ENCODE measurements at regions not wholly inside any gene's neighbourhood (a gene's known extent, or its start where the extent isn't known, plus 50 kb on each side); places are given as distances from the start of the nearest gene placed in this dataset.
"Not testable (repeated sequence)": the region's sequence is repeated elsewhere in the genome, so short reads cannot be mapped to it uniquely, and the experiment has no call there.

DNA sequence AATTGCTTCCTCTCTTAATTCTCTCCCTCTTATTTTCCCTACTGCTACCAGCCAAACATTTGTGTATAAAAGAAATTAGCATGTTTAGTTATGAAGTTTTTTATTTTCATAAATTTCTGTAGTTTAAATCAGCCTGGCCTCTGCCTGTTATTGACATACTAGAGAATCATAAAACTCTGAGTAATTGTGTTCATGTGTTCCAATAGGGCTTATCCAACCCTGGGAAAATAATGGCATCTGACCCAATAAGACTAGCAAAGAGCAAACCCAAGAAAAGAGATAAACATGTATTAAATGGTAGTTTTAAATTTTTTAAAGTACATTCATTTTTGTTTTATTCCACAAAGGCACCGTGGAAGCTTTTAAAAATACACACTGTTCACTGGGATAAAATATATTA lies 404.3 kb downstream of the HLX start:
- Mint-ChIP-seq H3K4me1 (ENCODE audit: unreplicated experiment) (no peaks in the 10 kb centered on the region), H3K27me3 (ENCODE audit: unreplicated experiment) (no peaks in the 10 kb centered on the region), H3K27ac (ENCODE audit: unreplicated experiment) (no peak overlapping the region), H3K9me3 (ENCODE audit: unreplicated experiment) (no peaks in the 10 kb centered on the region), H3K4me3 (ENCODE audit: unreplicated experiment) (no peak overlapping the region), H3K36me3 (ENCODE audit: low read depth, unreplicated experiment) (no peaks in the 10 kb centered on the region)
- no peak for TF ChIP-seq CTCF (IDR thresholded peaks at IDR 0.05; ENCODE audit: unreplicated experiment)
- DNase-seq (ENCODE audit: low spot score), result no peak

- no peaks in the 10 kb centered on the region for H3K9me3 Mint-ChIP-seq (ENCODE audit: unreplicated experiment)
Measured at GRCh38 chr1:221284028-221284427, 404.8 kb downstream of the HLX start.

GRCh38 chr1:221284991-221285390 lies 405.7 kb downstream of the HLX start:
- H3K4me1 Mint-ChIP-seq (ENCODE audit: unreplicated experiment); H3K27ac Mint-ChIP-seq (ENCODE audit: unreplicated experiment); H3K9me3 Mint-ChIP-seq (ENCODE audit: unreplicated experiment); H3K27me3 Mint-ChIP-seq (ENCODE audit: unreplicated experiment); DNase-seq (ENCODE audit: low spot score); H3K36me3 Mint-ChIP-seq (ENCODE audit: low read depth, unreplicated experiment); H3K4me3 Mint-ChIP-seq (ENCODE audit: unreplicated experiment): not testable (repeated sequence)

More at GRCh38 chr1:221284028-221284427, 404.8 kb downstream of the HLX start:
- no peaks in the 10 kb centered on the region for H3K36me3 Mint-ChIP-seq (ENCODE audit: low read depth, unreplicated experiment)
- no peak for DNase-seq (ENCODE audit: low spot score)
- H3K4me3 Mint-ChIP-seq (ENCODE audit: unreplicated experiment), result no peak overlapping the region
- no peak for TF ChIP-seq CTCF (IDR thresholded peaks at IDR 0.05; ENCODE audit: unreplicated experiment)
- no peaks in the 10 kb centered on the region for H3K4me1 Mint-ChIP-seq (ENCODE audit: unreplicated experiment)
- no peak overlapping the region for H3K27ac Mint-ChIP-seq (ENCODE audit: unreplicated experiment)
- no peaks in the 10 kb centered on the region for H3K27me3 Mint-ChIP-seq (ENCODE audit: unreplicated experiment)

DNA sequence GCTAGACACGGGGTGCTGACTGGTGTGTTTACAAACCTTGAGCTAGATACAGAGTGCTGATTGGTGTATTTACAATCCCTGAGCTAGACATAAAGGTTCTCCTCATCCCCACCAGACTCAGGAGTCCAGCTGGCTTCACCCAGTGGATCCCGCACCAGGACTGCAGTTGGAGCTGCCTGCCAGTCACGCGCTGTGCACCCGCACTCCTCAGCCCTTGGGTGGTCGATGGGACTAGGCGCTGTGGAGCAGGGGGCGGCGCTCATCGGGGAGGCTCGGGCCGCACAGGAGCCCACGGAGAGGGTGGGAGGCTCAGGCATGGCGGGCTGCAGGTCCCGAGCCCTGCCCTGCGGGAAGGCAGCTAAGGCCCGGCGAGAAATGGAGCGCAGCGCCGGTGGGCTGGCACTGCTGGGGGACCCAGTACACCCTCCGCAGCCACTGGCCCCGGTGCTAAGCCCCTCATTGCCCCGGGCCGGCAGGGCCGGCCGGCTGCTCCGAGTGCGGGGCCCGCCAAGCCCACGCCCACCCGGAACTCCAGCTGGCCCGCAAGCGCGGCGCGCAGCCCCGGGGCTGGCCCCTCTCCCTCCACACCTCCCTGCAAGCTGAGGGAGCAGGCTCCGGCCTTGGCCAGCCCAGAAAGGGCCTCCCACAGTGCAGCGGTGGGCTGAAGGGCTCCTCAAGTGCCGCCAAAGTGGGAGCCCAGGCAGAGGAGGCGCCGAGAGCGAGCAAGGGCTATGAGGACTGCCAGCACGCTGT lies 406.4 kb downstream of the HLX start:
- not testable (repeated sequence) for H3K4me3 Mint-ChIP-seq (ENCODE audit: unreplicated experiment); H3K9me3 Mint-ChIP-seq (ENCODE audit: unreplicated experiment); DNase-seq (ENCODE audit: low spot score); H3K27me3 Mint-ChIP-seq (ENCODE audit: unreplicated experiment); H3K4me1 Mint-ChIP-seq (ENCODE audit: unreplicated experiment); H3K36me3 Mint-ChIP-seq (ENCODE audit: low read depth, unreplicated experiment); H3K27ac Mint-ChIP-seq (ENCODE audit: unreplicated experiment)

DNA sequence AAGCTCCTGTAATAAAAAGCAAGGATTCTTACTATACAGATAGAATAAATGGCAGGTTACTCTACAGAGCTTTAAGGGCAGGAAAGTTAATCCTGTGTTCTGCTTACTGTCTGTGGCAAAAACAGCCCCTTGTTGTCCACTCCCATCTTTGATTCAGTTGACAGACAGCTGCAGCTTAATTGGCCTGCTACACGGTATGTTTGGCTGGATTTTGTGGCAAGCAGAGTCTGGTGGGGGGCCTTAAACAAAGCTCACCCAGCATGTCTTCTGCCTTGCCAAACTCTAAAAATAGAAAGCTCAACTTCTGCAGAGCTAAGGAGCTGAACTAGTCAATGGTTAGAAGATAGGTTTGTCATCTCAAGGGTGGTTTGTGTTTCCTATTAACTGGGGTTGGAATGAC lies 407.2 kb downstream of the HLX start:
- no peak overlapping the region for H3K4me3 Mint-ChIP-seq (ENCODE audit: unreplicated experiment)
- no peaks in the 10 kb centered on the region for H3K9me3 Mint-ChIP-seq (ENCODE audit: unreplicated experiment)
- H3K27ac Mint-ChIP-seq (ENCODE audit: unreplicated experiment), result no peak overlapping the region
- H3K27me3 Mint-ChIP-seq (ENCODE audit: unreplicated experiment), result no peaks in the 10 kb centered on the region
- no peak for TF ChIP-seq CTCF (IDR thresholded peaks at IDR 0.05; ENCODE audit: unreplicated experiment)
- H3K36me3 Mint-ChIP-seq (ENCODE audit: low read depth, unreplicated experiment), result no peaks in the 10 kb centered on the region
- no peak for DNase-seq (ENCODE audit: low spot score)
- no peaks in the 10 kb centered on the region for H3K4me1 Mint-ChIP-seq (ENCODE audit: unreplicated experiment)

DNA sequence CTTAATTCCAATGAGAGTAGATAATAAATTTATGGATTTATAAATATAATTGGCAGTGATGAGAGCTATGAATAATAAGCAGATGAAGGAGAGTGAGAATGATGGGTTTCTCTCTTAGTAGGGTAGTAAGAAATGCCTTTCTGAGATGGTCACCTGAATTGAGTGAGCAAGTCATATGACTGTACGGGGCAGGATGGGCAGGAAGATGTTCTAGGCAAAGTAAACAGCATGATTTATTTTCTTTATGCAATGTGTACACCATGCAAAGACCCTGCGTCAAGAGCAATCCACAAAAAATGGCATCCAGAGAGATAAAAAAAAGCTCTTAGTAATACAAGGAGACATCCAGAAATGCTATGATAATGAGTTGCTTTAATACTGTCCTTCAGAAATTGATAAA lies 409.9 kb downstream of the HLX start:
- no peaks in the 10 kb centered on the region for H3K36me3 Mint-ChIP-seq (ENCODE audit: low read depth, unreplicated experiment)
- no peaks in the 10 kb centered on the region for H3K9me3 Mint-ChIP-seq (ENCODE audit: unreplicated experiment)
- no peak overlapping the region for H3K4me3 Mint-ChIP-seq (ENCODE audit: unreplicated experiment)
- no peaks in the 10 kb centered on the region for H3K27me3 Mint-ChIP-seq (ENCODE audit: unreplicated experiment)
- no peak for TF ChIP-seq CTCF (IDR thresholded peaks at IDR 0.05; ENCODE audit: unreplicated experiment)
- no peaks in the 10 kb centered on the region for H3K4me1 Mint-ChIP-seq (ENCODE audit: unreplicated experiment)
- no peak for DNase-seq (ENCODE audit: low spot score)
- H3K27ac Mint-ChIP-seq (ENCODE audit: unreplicated experiment), result no peak overlapping the region

Measured in endothelial cell (in vitro differentiated cells).